ENCODE measurements at regions not wholly inside any gene's neighbourhood (a gene's known extent, or its start where the extent isn't known, plus 50 kb on each side); places are given as distances from the start of the nearest gene placed in this dataset.
"Not testable (repeated sequence)": the region's sequence is repeated elsewhere in the genome, so short reads cannot be mapped to it uniquely, and the experiment has no call there.

GRCh38 chr9:87389936-87390335 is 107.7 kb upstream of the DAPK1 start:
- DNase-seq (ENCODE audit: low read depth in 2 of 3, low spot score in 2 of 3), result no peak

- DNase-seq (ENCODE audit: low read depth in 2 of 3, low spot score in 2 of 3), result no peak
These were observed 107.3 kb upstream of the DAPK1 start for GRCh38 chr9:87390361-87390760.

DNA sequence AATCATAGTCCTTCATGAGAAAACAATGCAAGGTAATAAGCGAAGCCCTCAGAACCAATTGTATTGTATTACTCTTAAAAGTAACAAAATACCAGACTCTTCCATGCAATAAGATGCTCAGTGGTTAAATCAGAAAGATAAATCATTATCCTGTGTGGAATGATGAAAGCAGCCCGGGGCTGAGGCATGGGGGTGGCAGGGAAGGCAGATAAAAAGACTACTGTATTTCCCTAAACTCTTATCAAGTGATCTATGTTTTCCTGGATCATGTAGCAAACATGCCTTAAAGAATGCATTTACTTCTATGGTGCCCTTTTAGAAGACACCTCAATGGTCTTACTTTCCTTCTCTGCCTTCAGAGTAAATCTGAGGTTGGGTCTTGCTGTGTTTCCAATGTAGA is 105.6 kb upstream of the DAPK1 start:
- DNase-seq (ENCODE audit: low read depth in 2 of 3, low spot score in 2 of 3), result no peak

- no peak for DNase-seq (ENCODE audit: low read depth in 2 of 3, low spot score in 2 of 3)
These were observed 103.9 kb upstream of the DAPK1 start for GRCh38 chr9:87393706-87394230.

DNA sequence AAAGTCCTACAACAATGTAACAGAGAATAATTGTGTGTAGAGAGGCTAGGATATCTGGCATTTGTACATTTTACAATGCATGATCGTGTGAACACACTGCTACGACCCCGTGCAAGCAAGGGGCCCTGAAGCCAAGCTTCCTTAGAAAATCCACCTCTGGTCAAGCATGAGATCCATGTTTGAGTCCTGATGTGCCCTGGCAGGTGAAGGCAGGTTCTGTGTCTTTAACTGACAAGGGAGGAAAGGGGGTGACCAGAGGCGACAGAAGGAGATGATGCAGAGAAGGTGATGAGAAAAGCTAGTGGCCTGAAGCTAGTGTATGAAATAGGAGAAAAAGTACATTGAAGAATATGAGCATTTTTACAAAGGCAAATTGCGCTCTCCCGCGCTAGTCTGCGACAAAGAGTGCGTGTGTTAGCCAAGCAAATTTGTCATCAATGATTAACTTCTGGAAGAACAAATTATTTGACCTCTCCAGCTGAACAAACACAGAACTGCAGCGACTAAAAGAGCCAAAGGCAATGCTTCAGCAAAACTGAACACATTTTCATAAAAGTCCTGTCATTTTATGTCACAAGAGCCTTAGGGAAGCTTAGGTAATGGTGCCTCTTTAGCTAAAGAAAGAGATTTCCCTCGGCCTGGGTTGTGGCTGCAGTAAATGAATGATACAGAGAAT is 101.7 kb upstream of the DAPK1 start:
- DNase-seq (ENCODE audit: low read depth in 2 of 3, low spot score in 2 of 3), result no peak

DNA sequence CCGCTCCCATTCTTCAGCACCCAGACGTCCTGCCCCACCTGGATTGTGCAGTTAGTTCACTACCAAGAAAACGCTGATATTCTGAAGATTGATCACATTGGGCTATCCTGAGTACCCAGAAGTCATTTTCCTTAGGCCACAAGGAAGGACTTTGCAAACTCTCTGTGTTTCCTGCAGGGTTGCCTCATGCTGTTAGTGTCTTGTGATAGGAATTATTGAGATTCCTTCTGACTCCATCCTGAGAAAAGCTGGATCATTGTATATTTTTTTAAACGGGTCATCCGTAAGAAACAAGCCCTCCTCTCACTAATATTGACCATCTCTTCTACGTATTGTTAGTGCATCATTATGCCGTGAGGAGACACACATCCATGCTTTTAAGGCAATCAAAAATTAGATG is 96.0 kb upstream of the DAPK1 start:
- DNase-seq (ENCODE audit: low read depth in 2 of 3, low spot score in 2 of 3), result no peak

- no peak for DNase-seq (ENCODE audit: low read depth in 2 of 3, low spot score in 2 of 3)
These were observed 95.1 kb upstream of the DAPK1 start for GRCh38 chr9:87402537-87402936.

DNA sequence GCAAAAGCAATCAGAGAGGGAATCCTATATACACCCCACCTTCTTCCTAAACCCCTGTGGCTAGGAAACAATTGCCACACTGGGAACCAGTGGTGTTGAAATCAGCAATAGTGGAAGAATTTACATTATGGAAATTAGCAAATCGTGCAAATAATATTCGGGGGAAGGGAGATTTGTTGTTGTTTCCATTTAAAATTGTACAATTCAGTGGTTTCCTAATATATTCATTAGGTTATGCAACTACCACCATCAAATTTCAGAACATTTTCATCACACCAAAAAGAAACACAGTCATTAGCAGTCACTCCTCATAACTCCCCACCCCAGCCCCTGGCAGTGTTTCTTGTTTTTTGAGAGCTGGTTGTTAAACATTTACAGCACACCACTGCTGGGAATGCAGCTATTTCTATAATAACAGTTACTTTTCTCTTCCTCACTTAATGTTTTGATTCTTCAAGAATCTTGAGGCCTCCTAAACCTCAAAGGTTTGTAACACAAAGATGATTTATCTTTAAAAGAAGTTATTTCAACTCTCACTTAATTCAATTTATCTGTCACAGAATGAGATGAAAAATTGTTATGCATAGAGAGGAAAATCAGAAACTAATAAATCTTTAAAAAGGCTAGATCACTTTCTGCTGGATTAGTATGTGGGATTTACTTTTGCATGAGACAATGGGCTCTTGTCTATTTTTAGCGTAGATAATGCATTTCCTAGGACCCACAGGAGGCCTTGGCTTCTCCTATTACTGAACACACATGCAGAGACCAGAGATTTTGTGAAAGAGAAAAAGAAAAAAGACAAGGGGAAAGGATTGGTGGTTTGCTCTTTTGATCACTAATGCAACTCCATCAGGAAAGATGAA is 91.8 kb upstream of the DAPK1 start:
- DNase-seq (ENCODE audit: low read depth in 2 of 3, low spot score in 2 of 3), result no peak

DNA sequence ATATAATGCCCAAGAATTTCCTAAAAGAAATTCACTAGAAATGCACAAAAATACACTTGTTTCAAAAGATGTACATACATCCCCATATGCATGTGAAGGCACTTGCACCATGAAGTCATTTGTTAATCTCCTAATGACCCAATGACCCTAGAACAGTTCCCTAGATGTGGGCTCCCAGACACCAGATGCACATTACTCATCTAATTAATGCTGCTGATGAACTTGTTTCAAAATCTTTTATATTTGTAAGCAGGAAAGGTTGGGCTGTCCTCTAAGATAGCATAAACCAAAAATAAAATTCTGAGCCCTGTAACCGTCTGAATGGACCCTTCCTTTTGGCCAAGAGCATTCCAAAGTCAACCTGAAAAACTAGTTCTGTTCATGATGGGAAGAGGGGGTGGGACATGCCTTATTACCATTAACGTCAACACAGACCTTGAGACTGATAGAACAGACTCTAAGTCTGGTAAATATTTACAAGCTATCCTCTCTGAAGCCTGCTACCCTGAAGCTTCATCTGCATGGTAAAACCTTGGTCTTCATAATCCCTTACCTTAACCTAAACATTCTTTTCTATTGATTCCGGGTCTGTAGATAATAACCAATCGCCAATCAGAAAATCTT is 91.0 kb upstream of the DAPK1 start:
- no peak for DNase-seq (ENCODE audit: low read depth in 2 of 3, low spot score in 2 of 3)

- DNase-seq (ENCODE audit: low read depth in 2 of 3, low spot score in 2 of 3), result peak in 2 of 3 donors; percentile 64 to 83
These were observed 87.3 kb upstream of the DAPK1 start for GRCh38 chr9:87410047-87411005.

GRCh38 chr9:87420884-87421283 is 76.8 kb upstream of the DAPK1 start:
- no peak for DNase-seq (ENCODE audit: low read depth in 2 of 3, low spot score in 2 of 3)

DNA sequence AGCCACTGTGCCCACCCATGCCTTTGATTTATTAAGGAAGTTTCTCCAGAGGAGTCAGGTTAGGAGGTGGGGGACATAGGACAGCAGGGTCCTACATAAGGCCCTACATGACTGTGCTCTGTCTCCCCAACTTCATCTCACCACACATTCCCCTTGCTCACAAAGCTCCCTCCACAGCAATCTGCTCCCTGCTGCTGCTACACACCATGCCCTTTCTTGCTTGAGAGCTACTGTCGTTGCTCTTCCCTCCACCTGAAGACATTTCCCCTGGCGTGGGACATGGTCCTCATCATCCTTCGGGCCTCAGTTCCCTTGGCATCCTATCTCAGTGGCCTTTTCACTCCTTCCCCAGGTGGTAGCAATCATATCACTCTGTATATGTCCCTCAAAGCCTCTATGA is 75.9 kb upstream of the DAPK1 start:
- DNase-seq (ENCODE audit: low read depth in 2 of 3, low spot score in 2 of 3), result no peak

- DNase-seq (ENCODE audit: low read depth in 2 of 3, low spot score in 2 of 3), result no peak
These were observed 74.7 kb upstream of the DAPK1 start for GRCh38 chr9:87422999-87423398.

DNA sequence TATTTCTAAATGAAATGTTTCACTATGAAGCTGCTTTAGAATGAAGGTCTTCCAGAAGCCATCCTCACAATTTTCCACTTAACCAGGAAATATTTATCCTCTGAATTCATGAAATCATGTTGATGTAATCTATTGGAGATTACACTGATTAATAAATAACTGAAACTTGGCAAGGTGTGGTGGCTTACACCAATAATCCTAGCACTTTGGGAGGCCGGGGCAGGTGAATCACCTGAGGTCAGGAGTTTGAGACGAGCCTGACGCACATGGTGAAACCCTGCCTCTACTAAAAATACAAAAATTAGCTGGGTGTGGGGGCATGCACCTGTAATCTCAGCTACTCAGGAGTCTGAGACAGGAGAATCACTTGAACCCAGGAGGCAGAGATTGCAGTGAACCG is 73.8 kb upstream of the DAPK1 start:
- not testable (repeated sequence) for DNase-seq (ENCODE audit: low read depth in 2 of 3, low spot score in 2 of 3)

GRCh38 chr9:87425202-87425601 is 72.5 kb upstream of the DAPK1 start:
- DNase-seq (ENCODE audit: low read depth in 2 of 3, low spot score in 2 of 3), result peak in 1 of 3 donors; percentile 24

DNA sequence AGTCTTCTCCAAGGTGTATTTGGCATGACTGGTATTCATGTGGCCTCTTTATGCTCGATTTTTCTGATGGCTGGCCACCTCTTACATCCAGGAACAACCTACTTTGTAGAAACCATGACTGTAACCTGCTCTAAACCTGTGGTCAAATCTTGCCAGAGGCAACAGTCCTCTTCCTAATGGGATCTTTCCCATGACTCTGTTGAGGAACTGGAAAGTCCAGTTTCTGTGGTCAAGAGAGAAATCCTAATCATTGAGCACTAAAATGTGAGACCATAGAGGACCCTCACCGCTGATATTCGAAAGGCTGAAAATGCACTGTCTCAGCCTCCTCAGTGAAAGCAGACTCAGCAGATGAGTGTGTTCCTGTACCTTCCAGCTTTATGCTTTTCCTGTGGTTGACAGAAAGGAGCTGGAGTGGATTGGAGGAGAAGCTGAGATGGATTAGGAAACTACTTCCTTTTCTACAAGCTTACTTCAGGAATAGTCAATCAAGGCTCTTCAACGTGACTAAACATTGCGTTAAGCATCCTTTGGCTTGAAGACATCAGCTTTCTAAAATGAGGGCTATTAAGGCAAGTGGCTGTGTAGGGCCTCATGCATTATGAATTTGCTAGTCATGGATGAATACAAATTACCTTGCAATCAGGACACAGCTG is 69.7 kb upstream of the DAPK1 start:
- DNase-seq (ENCODE audit: low read depth in 2 of 3, low spot score in 2 of 3), result no peak

- DNase-seq (ENCODE audit: low read depth in 2 of 3, low spot score in 2 of 3), result no peak
These were observed 69.0 kb upstream of the DAPK1 start for GRCh38 chr9:87428659-87429058.

- DNase-seq (ENCODE audit: low read depth in 2 of 3, low spot score in 2 of 3), result no peak
These were observed 65.8 kb upstream of the DAPK1 start for GRCh38 chr9:87431837-87432236.

- DNase-seq (ENCODE audit: low read depth in 2 of 3, low spot score in 2 of 3), result no peak
These were observed 63.8 kb upstream of the DAPK1 start for GRCh38 chr9:87433853-87434252.

DNA sequence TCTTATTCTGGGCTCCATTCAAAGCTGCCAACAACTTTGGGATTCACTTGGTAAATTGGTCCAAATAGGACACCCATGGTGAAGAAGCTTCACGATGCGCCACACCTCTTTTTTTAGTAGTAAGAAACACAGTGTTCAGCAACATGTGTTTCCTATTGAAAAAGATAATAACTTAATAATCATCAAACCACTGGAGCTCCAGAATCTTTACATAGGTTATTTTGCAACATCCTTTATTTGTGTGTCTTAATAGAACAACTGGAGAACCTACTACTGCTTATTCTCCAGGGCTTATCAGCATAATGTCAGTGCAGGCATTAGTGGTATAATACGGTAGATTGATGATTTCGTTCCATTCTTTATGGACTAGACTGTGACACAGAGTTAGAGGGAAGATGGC is 63.3 kb upstream of the DAPK1 start:
- no peak for DNase-seq (ENCODE audit: low read depth in 2 of 3, low spot score in 2 of 3)

Data from hematopoietic multipotent progenitor cell (in vitro differentiated cells).